Hepatocyte (in vitro differentiated cells): ENCODE measurements at regions not wholly inside any gene's neighbourhood (a gene's known extent, or its start where the extent isn't known, plus 50 kb on each side); places are given as distances from the start of the nearest gene placed in this dataset.

Experiments
- DNase-seq: peaks from one replicate; pipeline ENCODE4 v3.0.0-alpha.2; 2016; ENCODE audit warnings: low spot score
- H2AFZ ChIP-seq: fragments of 200-600 bp; sonication (generic); 2 replicates; pipeline ENCODE4 v1.6.0; 2016; ENCODE audit warnings: antibody characterized with exemption, mild to moderate bottlenecking
- H3K27ac ChIP-seq: fragments of 200-600 bp; sonication (generic); 2 replicates; pipeline ENCODE4 v1.5.1; 2016; ENCODE audit warnings: mild to moderate bottlenecking
- H3K27me3 ChIP-seq: fragments of 200-600 bp; sonication (generic); 2 replicates; pipeline ENCODE4 v1.6.1; 2016
- H3K36me3 ChIP-seq: fragments of 200-600 bp; sonication (generic); replicated peaks from 2 replicates; pipeline ENCODE4 v1.5.1; 2016; ENCODE audit warnings: low read depth; ENCODE audit not compliant: insufficient read depth
- H3K4me1 ChIP-seq: fragments of 200-600 bp; sonication (generic); 2 replicates; pipeline ENCODE4 v1.5.1; 2016; ENCODE audit warnings: mild to moderate bottlenecking, moderate library complexity; ENCODE audit not compliant: insufficient read depth
- H3K4me2 ChIP-seq: fragments of 200-600 bp; sonication (generic); 2 replicates; pipeline ENCODE4 v1.6.0; 2016
- H3K4me3 ChIP-seq: fragments of 200-600 bp; sonication (generic); 2 replicates; pipeline ENCODE4 v1.5.1; 2016; ENCODE audit warnings: mild to moderate bottlenecking
- H3K79me2 ChIP-seq: fragments of 200-600 bp; sonication (generic); 2 replicates; pipeline ENCODE4 v1.6.0; 2017; ENCODE audit warnings: mild to moderate bottlenecking
- H3K9me2 ChIP-seq: fragments of 200-600 bp; sonication (generic); replicated peaks from 2 replicates; pipeline ENCODE4 v1.6.0; 2017; ENCODE audit warnings: mild to moderate bottlenecking; ENCODE audit not compliant: insufficient read depth
- H3K9me3 ChIP-seq: fragments of 200-600 bp; sonication (generic); 2 replicates; pipeline ENCODE4 v1.5.1; 2016; ENCODE audit warnings: low read depth, mild to moderate bottlenecking
- H4K20me1 ChIP-seq: fragments of 200-600 bp; sonication (generic); 2 replicates; pipeline ENCODE4 v1.6.0; 2016; ENCODE audit warnings: mild to moderate bottlenecking; ENCODE audit not compliant: insufficient read depth, poor library complexity, severe bottlenecking
- EZH2 ChIP-seq: fragments of 200-600 bp; sonication (generic); IDR thresholded peaks from 2 replicates; pipeline ENCODE4 v1.6.1; 2016; ENCODE audit warnings: antibody characterized with exemption, mild to moderate bottlenecking, borderline replicate concordance
- EZH2phosphoT487 ChIP-seq: fragments of 200-600 bp; sonication (generic); IDR thresholded peaks from one replicate; pipeline ENCODE4 v1.6.1; 2018; ENCODE audit warnings: antibody characterized with exemption, mild to moderate bottlenecking, low read depth, moderate library complexity; ENCODE audit not compliant: unreplicated experiment, severe bottlenecking
- WGBS: methylation state at CpG from one replicate; pipeline ENCODE4 v1.1.6; 2016; ENCODE audit warnings: low lambda C conversion rate; ENCODE audit errors: missing lambda C conversion rate; 5-methylcytosine and 5-hydroxymethylcytosine counted together
- TF ChIP-seq, protein P1 (sequence below): fragments of 200-600 bp; sonication (generic); IDR thresholded peaks from 2 replicates; pipeline ENCODE4 v1.5.1; 2016; ENCODE audit warnings: antibody characterized with exemption, mild to moderate bottlenecking; ENCODE audit not compliant: poor library complexity

DNA sequence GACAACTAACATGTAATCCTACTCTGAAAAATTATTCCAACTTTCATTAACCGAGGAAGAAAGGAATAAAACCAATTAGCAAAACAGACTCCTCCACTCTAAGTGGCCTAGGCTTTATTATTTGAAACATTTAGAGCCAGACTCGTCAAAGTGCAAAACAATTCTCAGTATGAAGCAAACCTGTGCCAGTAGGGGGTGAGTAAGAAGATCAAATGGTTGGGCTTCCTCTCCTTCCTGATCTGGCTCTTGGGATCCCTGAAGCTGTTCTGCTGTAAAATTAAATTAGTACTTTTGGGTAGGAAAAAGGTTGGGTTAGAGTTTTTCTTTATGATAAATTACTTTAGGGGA is 177.6 kb upstream of the MAN1A1 start:
- Histone ChIP-seq H3K36me3 (no peaks in the 10 kb centered on the region), H2AFZ (no peak overlapping the region), H3K9me2 (no peaks in the 10 kb centered on the region), H3K4me2 (no peak overlapping the region), H3K9me3 (no peaks in the 10 kb centered on the region), H3K4me1 (no peaks in the 10 kb centered on the region), H3K27me3 (no peaks in the 10 kb centered on the region), H3K27ac (no peak overlapping the region), H4K20me1 (no peaks in the 10 kb centered on the region), H3K4me3 (no peak overlapping the region), H3K79me2 (no peaks in the 10 kb centered on the region)
- 21% methylated on average over 2 of the region's 2 CpGs for WGBS
- TF ChIP-seq EZH2: no peak
- no peak for TF ChIP-seq EZH2phosphoT487
- TF ChIP-seq, protein P1, sequence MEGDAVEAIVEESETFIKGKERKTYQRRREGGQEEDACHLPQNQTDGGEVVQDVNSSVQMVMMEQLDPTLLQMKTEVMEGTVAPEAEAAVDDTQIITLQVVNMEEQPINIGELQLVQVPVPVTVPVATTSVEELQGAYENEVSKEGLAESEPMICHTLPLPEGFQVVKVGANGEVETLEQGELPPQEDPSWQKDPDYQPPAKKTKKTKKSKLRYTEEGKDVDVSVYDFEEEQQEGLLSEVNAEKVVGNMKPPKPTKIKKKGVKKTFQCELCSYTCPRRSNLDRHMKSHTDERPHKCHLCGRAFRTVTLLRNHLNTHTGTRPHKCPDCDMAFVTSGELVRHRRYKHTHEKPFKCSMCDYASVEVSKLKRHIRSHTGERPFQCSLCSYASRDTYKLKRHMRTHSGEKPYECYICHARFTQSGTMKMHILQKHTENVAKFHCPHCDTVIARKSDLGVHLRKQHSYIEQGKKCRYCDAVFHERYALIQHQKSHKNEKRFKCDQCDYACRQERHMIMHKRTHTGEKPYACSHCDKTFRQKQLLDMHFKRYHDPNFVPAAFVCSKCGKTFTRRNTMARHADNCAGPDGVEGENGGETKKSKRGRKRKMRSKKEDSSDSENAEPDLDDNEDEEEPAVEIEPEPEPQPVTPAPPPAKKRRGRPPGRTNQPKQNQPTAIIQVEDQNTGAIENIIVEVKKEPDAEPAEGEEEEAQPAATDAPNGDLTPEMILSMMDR: no peak
- no peak for DNase-seq

DNA sequence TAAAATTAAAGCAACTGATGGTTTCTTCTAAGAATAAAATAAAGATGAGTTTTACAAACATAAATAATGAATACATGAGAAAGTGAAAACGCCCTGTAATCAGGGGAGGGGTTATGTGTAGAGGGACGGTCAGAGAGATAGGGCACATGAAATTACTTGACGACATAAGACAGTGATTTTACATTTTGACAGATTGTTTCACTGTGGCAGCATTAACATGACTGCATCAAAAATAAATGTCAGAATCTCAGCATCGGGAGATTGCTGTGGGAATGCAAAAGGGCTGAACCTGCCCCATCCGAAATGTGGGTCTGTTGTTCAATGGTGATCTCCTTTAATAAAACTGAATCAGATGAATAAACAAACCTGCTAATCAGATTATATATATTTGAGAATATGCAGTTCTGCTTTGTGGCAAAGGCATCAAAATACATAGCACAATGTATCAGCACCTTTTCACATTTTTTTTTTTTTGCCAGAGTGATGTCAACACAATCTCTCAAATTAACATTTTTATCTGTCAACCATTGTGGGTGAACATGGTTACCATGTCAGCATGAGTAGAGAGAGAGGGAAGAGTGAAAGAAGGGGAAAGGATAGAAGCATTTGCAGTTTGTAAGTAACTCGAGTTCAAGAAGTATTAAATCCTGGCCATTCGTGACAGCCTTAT is 177.1 kb upstream of the MAN1A1 start:
- TF ChIP-seq, protein P1: no peak
- TF ChIP-seq EZH2 (no peak), EZH2phosphoT487 (no peak)
- no peak overlapping the region for H2AFZ ChIP-seq
- no peaks in the 10 kb centered on the region for H3K36me3 ChIP-seq
- no peaks in the 10 kb centered on the region for H3K4me1 ChIP-seq
- H3K27me3 ChIP-seq: no peaks in the 10 kb centered on the region
- no peaks in the 10 kb centered on the region for H3K9me2 ChIP-seq
- H3K9me3 ChIP-seq: no peaks in the 10 kb centered on the region
- no peak overlapping the region for H3K27ac ChIP-seq
- H3K4me3 ChIP-seq: no peak overlapping the region
- no peaks in the 10 kb centered on the region for H3K79me2 ChIP-seq
- 80% methylated on average over 7 of the region's 7 CpGs for WGBS
- no peak overlapping the region for H3K4me2 ChIP-seq
- DNase-seq: no peak
- H4K20me1 ChIP-seq: no peaks in the 10 kb centered on the region

DNA sequence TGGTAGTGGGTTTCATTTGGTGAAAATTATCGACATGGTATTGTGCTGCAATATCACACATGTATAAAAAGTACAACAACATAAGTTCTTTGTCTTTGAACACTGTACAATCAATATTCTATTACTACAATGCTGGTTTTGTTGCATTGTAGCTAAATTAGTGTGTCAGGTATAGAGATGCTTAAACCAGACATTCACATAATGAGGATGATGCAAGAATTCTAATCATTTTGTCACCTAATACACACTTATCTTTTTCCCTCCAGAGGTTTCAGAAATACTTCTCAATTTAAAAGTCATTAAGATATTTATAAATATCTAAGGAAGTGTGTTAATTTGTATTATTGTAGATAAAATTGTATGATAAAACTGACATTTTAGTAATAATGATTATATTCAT is 174.8 kb upstream of the MAN1A1 start:
- Histone ChIP-seq H3K79me2 (no peaks in the 10 kb centered on the region), H3K4me3 (no peak overlapping the region), H3K9me2 (no peaks in the 10 kb centered on the region), H3K36me3 (no peaks in the 10 kb centered on the region), H4K20me1 (no peaks in the 10 kb centered on the region), H3K27me3 (no peaks in the 10 kb centered on the region), H3K4me1 (no peaks in the 10 kb centered on the region), H3K27ac (no peak overlapping the region), H3K4me2 (no peak overlapping the region), H3K9me3 (no peaks in the 10 kb centered on the region), H2AFZ (no peak overlapping the region)
- WGBS: 96% methylated on average over 1 of the region's 1 CpG
- DNase-seq: no peak
- no peak for TF ChIP-seq EZH2
- TF ChIP-seq, protein P1: no peak
- TF ChIP-seq EZH2phosphoT487: no peak

DNA sequence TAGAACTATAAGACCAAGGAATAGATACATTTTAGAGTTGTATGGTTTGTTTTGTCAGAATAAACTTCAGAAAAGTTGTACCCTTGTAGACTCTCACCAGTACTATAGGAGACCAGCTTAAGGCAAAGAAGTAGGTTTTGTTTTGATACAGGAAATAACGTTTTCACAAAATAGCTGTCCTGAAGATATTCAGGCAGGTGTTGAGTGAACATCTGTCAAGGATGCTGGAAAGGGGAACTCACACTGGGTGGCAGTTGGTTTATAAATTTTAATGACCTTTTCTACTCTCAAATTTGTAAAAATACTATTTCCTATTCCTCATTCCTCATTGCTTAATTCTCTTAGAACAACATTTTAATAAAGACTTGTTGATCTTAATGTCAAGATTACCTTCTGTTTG is 174.0 kb upstream of the MAN1A1 start:
- Histone ChIP-seq H3K9me3 (no peaks in the 10 kb centered on the region), H3K9me2 (no peaks in the 10 kb centered on the region), H3K4me1 (no peaks in the 10 kb centered on the region), H3K36me3 (no peaks in the 10 kb centered on the region), H4K20me1 (no peaks in the 10 kb centered on the region), H3K4me3 (no peak overlapping the region), H3K79me2 (no peaks in the 10 kb centered on the region), H3K27me3 (no peaks in the 10 kb centered on the region), H3K27ac (no peak overlapping the region), H3K4me2 (no peak overlapping the region), H2AFZ (no peak overlapping the region)
- WGBS: 77% methylated on average over 1 of the region's 1 CpG
- no peak for TF ChIP-seq EZH2phosphoT487
- TF ChIP-seq, protein P1: no peak
- TF ChIP-seq EZH2: no peak
- DNase-seq: no peak
